ENCODE measurements at regions not wholly inside any gene's neighbourhood (a gene's known extent, or its start where the extent isn't known, plus 50 kb on each side); places are given as distances from the start of the nearest gene placed in this dataset.

DNA sequence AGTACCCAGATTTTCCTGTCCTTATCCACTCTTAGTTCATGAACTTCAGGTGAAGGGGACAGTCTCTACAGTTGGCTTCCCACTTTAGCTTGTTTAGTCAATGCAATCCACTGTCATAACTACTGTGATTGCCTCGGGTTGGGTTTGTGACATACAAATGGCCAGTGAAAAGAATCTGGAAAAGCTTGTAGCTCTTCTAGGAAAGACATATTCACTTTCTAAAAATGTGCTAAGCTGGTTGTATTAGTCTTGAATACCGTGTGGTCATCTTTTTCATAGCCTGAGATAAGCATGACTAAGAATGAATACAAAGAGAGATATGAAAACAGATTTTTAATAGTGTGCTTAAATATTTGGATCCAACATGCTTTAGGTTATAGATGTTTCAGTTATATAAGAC lies 1443.5 kb upstream of the IGFBP7 start:
- TF ChIP-seq EZH2phosphoT487 (IDR thresholded peaks at IDR 0.05; ENCODE audit: borderline replicate concordance, low read depth, low read length), result no peak
- TF ChIP-seq, protein P1, sequence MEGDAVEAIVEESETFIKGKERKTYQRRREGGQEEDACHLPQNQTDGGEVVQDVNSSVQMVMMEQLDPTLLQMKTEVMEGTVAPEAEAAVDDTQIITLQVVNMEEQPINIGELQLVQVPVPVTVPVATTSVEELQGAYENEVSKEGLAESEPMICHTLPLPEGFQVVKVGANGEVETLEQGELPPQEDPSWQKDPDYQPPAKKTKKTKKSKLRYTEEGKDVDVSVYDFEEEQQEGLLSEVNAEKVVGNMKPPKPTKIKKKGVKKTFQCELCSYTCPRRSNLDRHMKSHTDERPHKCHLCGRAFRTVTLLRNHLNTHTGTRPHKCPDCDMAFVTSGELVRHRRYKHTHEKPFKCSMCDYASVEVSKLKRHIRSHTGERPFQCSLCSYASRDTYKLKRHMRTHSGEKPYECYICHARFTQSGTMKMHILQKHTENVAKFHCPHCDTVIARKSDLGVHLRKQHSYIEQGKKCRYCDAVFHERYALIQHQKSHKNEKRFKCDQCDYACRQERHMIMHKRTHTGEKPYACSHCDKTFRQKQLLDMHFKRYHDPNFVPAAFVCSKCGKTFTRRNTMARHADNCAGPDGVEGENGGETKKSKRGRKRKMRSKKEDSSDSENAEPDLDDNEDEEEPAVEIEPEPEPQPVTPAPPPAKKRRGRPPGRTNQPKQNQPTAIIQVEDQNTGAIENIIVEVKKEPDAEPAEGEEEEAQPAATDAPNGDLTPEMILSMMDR (conservative IDR thresholded peaks at IDR 0.05; ENCODE audit: low read length), result no peak
- Histone ChIP-seq H3K9me2 (ENCODE audit: insufficient read depth, low read length) (no peaks in the 10 kb centered on the region), H3K9me3 (ENCODE audit: low read length) (no peaks in the 10 kb centered on the region), H3K4me1 (ENCODE audit: insufficient read depth, low read length, poor library complexity, severe bottlenecking) (no peaks in the 10 kb centered on the region), H3K4me2 (ENCODE audit: low read length) (no peak overlapping the region), H4K20me1 (ENCODE audit: insufficient read depth, low read length) (no peaks in the 10 kb centered on the region), H3K36me3 (ENCODE audit: insufficient read depth, low read length) (no peaks in the 10 kb centered on the region), H2AFZ (ENCODE audit: low read length) (no peak overlapping the region), H3K4me3 (ENCODE audit: low read depth, low read length, poor library complexity, severe bottlenecking) (no peak overlapping the region), H3K27ac (ENCODE audit: low read depth, low read length, poor library complexity, severe bottlenecking) (no peak overlapping the region), H3K79me2 (ENCODE audit: insufficient read depth, low read depth, low read length) (no peaks in the 10 kb centered on the region)
- BruUV-seq (replicated peaks), result no TSS peak
- POLR2A ChIA-PET, result no interaction called here
- CTCF ChIA-PET (ENCODE audit: unreplicated experiment), result no interaction called here
- DNase-seq (ENCODE audit: low spot score), result no peak
- intact Hi-C loops (cut with micrococcal nuclease; ENCODE audit: unreplicated experiment), result no loop called here

DNA sequence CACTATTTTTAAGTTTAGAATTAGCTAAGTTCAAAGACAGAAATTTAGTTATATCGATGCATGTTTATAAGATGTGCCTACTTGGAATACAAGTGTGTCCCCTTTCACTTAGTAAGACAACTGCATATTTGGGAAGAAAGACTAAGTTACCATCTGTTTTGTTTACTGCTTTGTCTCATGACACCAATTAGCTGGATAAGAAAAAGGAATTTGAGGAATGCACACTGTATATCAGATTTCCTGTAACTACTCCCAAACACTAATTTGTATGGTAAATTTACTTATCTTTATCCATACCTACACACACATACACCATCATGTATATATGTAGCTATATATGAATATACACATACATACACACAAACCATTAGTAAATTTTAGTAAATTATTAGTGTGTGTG lies 1442.8 kb upstream of the IGFBP7 start:
- H3K27ac ChIP-seq (ENCODE audit: low read depth, low read length, poor library complexity, severe bottlenecking), result no peak overlapping the region
- H3K4me2 ChIP-seq (ENCODE audit: low read length), result no peak overlapping the region
- DNase-seq (ENCODE audit: low spot score), result no peak
- no peak overlapping the region for H3K4me3 ChIP-seq (ENCODE audit: low read depth, low read length, poor library complexity, severe bottlenecking)
- no TSS peak for BruUV-seq (replicated peaks)
- H3K36me3 ChIP-seq (ENCODE audit: insufficient read depth, low read length), result no peaks in the 10 kb centered on the region
- no peaks in the 10 kb centered on the region for H3K9me3 ChIP-seq (ENCODE audit: low read length)
- no peaks in the 10 kb centered on the region for H4K20me1 ChIP-seq (ENCODE audit: insufficient read depth, low read length)
- H3K9me2 ChIP-seq (ENCODE audit: insufficient read depth, low read length), result no peaks in the 10 kb centered on the region
- no peaks in the 10 kb centered on the region for H3K4me1 ChIP-seq (ENCODE audit: insufficient read depth, low read length, poor library complexity, severe bottlenecking)
- CTCF ChIA-PET (ENCODE audit: unreplicated experiment), result no interaction called here
- POLR2A ChIA-PET, result interaction anchor here (0.9 kb wide), 1 partner anchor 1473 kb away, joined by 3 read pairs; no protein-coding TSS in a partner anchor
- intact Hi-C loops (cut with micrococcal nuclease; ENCODE audit: unreplicated experiment), result no loop called here
- no peak for TF ChIP-seq EZH2phosphoT487 (IDR thresholded peaks at IDR 0.05; ENCODE audit: borderline replicate concordance, low read depth, low read length)
- TF ChIP-seq, protein P1 (conservative IDR thresholded peaks at IDR 0.05; ENCODE audit: low read length), result no peak
- H3K79me2 ChIP-seq (ENCODE audit: insufficient read depth, low read depth, low read length), result no peaks in the 10 kb centered on the region
- no peak overlapping the region for H2AFZ ChIP-seq (ENCODE audit: low read length)

DNA sequence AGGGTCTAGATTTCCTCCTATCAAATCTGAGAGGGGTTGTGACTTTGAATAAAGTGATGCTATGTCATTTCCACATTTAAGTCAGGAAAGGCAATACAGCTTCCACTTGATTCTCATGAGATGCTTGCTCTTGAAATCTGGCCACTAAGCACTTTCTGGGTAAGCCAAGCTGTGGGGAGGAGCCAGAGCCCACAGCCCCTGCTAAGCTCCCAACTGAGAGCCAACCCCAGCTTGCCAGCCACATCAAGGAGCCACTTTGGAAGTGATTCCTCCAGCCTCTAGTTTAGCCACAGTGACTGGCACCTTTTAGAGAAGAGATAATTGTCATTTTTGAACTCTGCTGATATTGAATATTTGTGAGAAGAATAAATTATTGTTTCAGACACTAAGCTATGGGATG lies 1441.5 kb upstream of the IGFBP7 start:
- Histone ChIP-seq H3K9me2 (ENCODE audit: insufficient read depth, low read length) (no peaks in the 10 kb centered on the region), H3K36me3 (ENCODE audit: insufficient read depth, low read length) (no peaks in the 10 kb centered on the region), H3K9me3 (ENCODE audit: low read length) (no peaks in the 10 kb centered on the region), H3K4me2 (ENCODE audit: low read length) (no peak overlapping the region), H3K27ac (ENCODE audit: low read depth, low read length, poor library complexity, severe bottlenecking) (no peak overlapping the region), H3K79me2 (ENCODE audit: insufficient read depth, low read depth, low read length) (no peaks in the 10 kb centered on the region), H3K4me3 (ENCODE audit: low read depth, low read length, poor library complexity, severe bottlenecking) (no peak overlapping the region), H2AFZ (ENCODE audit: low read length) (no peak overlapping the region), H3K4me1 (ENCODE audit: insufficient read depth, low read length, poor library complexity, severe bottlenecking) (no peaks in the 10 kb centered on the region), H4K20me1 (ENCODE audit: insufficient read depth, low read length) (no peaks in the 10 kb centered on the region)
- no peak for TF ChIP-seq EZH2phosphoT487 (IDR thresholded peaks at IDR 0.05; ENCODE audit: borderline replicate concordance, low read depth, low read length)
- TF ChIP-seq, protein P1 (conservative IDR thresholded peaks at IDR 0.05; ENCODE audit: low read length), result no peak
- intact Hi-C loops (cut with micrococcal nuclease; ENCODE audit: unreplicated experiment), result no loop called here
- DNase-seq (ENCODE audit: low spot score), result no peak
- CTCF ChIA-PET (ENCODE audit: unreplicated experiment), result no interaction called here
- POLR2A ChIA-PET, result interaction anchor here (2.4 kb wide), 1 partner anchor 14 kb away, joined by 4 read pairs; no protein-coding TSS in a partner anchor
- no TSS peak for BruUV-seq (replicated peaks)
